Osteocyte (in vitro differentiated cells): ENCODE measurements at regions not wholly inside any gene's neighbourhood (a gene's known extent, or its start where the extent isn't known, plus 50 kb on each side); places are given as distances from the start of the nearest gene placed in this dataset.

Experiments used
- DNase-seq: peaks from one replicate; pipeline ENCODE4 v3.0.0; 2021; ENCODE audit warnings: mixed read lengths; ENCODE audit not compliant: unreplicated experiment; ENCODE audit errors: extremely low spot score
- H3K27ac Mint-ChIP-seq: one replicate; pipeline ENCODE4 v1.8.0; 2021; ENCODE audit warnings: mild to moderate bottlenecking, mixed read lengths; ENCODE audit not compliant: unreplicated experiment
- H3K27me3 Mint-ChIP-seq: one replicate; pipeline ENCODE4 v1.8.0; 2021; ENCODE audit warnings: mixed read lengths; ENCODE audit not compliant: unreplicated experiment
- H3K36me3 Mint-ChIP-seq: one replicate; pipeline ENCODE4 v1.8.0; 2021; ENCODE audit warnings: mixed read lengths; ENCODE audit not compliant: unreplicated experiment
- H3K4me1 Mint-ChIP-seq: one replicate; pipeline ENCODE4 v1.8.0; 2021; ENCODE audit warnings: mixed read lengths; ENCODE audit not compliant: unreplicated experiment
- H3K4me3 Mint-ChIP-seq: one replicate; pipeline ENCODE4 v1.8.0; 2021; ENCODE audit warnings: mild to moderate bottlenecking, moderate library complexity, mixed read lengths; ENCODE audit not compliant: unreplicated experiment
- H3K9me3 Mint-ChIP-seq: one replicate; pipeline ENCODE4 v1.8.0; 2021; ENCODE audit warnings: mixed read lengths; ENCODE audit not compliant: unreplicated experiment
- CTCF ChIP-seq: fragments of 200-600 bp; sonication (generic); IDR thresholded peaks from 2 replicates; pipeline ENCODE4 v1.5.0; 2021; ENCODE audit warnings: antibody characterized with exemption, mild to moderate bottlenecking, moderate library complexity

DNA sequence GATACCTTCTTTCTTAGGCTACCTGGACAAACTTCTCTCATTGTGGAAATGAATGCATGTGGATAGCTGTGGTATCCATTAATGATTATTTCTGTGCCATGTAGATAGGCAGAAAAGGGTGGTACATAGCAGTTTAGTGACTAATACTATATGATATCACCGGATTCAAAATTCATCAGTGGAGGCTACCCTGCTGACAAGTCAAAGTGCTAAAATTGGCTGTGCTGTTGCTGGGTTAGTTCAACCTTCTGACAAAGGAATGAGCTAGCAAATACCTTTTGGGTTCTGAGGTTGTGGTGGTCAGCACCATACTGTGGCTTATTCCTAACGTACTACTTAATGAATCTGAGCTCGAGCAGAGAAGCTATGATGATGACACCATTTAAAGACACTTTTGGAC, 109.1 kb downstream of the TFAP2B start:
- Mint-ChIP-seq H3K4me3 (no peak overlapping the region), H3K4me1 (peaks cover 14% of the 10 kb centered on the region), H3K27ac (no peak overlapping the region), H3K9me3 (peaks cover under 1% of the 10 kb centered on the region), H3K36me3 (peaks cover 1% of the 10 kb centered on the region), H3K27me3 (no peaks in the 10 kb centered on the region)
- no peak for DNase-seq
- no peak for TF ChIP-seq CTCF

- TF ChIP-seq CTCF = no peak
- no peaks in the 10 kb centered on the region for H3K27me3 Mint-ChIP-seq
- no peak overlapping the region for H3K27ac Mint-ChIP-seq
- DNase-seq = no peak
- no peaks in the 10 kb centered on the region for H3K9me3 Mint-ChIP-seq
- H3K4me3 Mint-ChIP-seq = no peak overlapping the region
- peaks cover 9% of the 10 kb centered on the region for H3K4me1 Mint-ChIP-seq
- no peaks in the 10 kb centered on the region for H3K36me3 Mint-ChIP-seq
Measured at GRCh38 chr6:50929323-50929722, 110.7 kb downstream of the TFAP2B start.

DNA sequence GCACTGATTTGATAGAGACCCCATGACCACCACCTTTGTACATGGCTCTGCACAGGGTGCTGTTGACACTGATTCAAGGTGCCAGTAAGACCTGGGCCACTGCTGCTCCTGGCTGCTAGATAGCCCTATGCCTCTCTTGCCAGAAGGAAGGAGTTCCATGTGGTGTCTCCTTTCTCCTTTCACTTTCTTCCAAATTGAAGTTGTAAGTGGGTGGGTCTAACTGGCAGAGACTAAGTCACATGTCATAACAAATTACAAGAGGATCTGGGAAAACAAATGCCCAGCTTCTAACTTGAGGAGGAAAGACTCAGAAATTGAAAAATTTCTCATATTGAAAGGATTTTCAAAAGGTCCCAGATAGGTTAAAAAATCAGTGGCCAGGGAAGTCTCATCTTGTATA, 116.8 kb downstream of the TFAP2B start:
- Mint-ChIP-seq H3K4me3 (no peak overlapping the region), H3K9me3 (peaks cover 3% of the 10 kb centered on the region), H3K27ac (peak overlapping the region; percentile 89), H3K36me3 (peaks cover 2% of the 10 kb centered on the region), H3K27me3 (no peaks in the 10 kb centered on the region), H3K4me1 (peaks cover 28% of the 10 kb centered on the region)
- DNase-seq = no peak
- TF ChIP-seq CTCF = no peak

DNA sequence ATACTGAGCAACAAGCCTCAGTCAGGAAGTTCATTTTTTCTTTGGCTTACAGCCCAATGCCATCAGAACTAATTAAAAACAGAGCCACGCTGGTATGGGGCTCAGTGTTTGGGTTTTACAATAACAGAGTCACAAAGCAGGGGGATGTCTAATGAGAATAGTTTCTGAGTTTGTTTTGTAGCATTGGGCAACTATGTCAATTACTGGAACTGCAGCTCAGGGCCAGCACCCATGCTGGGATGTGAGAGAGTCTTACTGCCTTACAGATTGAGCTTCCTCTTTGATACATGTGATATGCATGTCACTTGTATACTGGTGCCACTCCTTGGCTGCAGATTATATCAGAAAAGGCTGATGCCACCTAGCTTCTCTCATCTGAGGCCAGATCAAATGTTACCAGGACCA, 117.6 kb downstream of the TFAP2B start:
- peaks cover 3% of the 10 kb centered on the region for H3K9me3 Mint-ChIP-seq
- H3K27me3 Mint-ChIP-seq = no peaks in the 10 kb centered on the region
- H3K4me3 Mint-ChIP-seq = no peak overlapping the region
- peak overlapping the region; percentile 89 for H3K27ac Mint-ChIP-seq
- peaks cover 5% of the 10 kb centered on the region for H3K36me3 Mint-ChIP-seq
- H3K4me1 Mint-ChIP-seq = peaks cover 28% of the 10 kb centered on the region
- TF ChIP-seq CTCF = no peak
- no peak for DNase-seq

DNA sequence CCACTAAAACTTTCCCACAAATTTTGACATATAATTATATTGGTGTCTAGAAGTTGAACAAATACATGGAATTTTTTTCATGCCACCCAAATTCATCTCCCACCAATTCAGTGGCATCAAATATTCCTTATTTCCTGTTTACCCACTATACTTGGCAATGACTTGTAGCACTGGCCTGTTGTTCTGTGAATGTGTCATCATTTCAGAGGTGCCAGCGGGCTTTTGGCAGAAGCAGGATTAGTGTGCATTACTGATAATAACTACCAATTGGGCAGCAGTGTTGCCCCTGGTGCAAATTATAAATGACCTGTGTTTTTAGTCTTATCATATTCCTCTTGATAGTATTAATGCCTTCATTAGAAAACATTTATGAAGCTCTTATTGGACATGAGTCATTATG, 121.3 kb downstream of the TFAP2B start:
- Mint-ChIP-seq H3K36me3 (peaks cover 5% of the 10 kb centered on the region), H3K4me1 (peaks cover 30% of the 10 kb centered on the region), H3K4me3 (no peak overlapping the region), H3K27me3 (no peaks in the 10 kb centered on the region), H3K9me3 (peaks cover 3% of the 10 kb centered on the region), H3K27ac (no peak overlapping the region)
- no peak for DNase-seq
- TF ChIP-seq CTCF = no peak
